ENCODE measurements at regions not wholly inside any gene's neighbourhood (a gene's known extent, or its start where the extent isn't known, plus 50 kb on each side); places are given as distances from the start of the nearest gene placed in this dataset.
"Not testable (repeated sequence)": the region's sequence is repeated elsewhere in the genome, so short reads cannot be mapped to it uniquely, and the experiment has no call there.

GRCh38 chr19:31483226-31483857 is 134.1 kb upstream of the TSHZ3 start:
- POLR2A ChIA-PET: no interaction called here
- TF ChIP-seq CTCF (IDR thresholded peaks at IDR 0.05; ENCODE audit: low read depth, low read length): no peak
- Histone ChIP-seq H3K27me3 (ENCODE audit: control insufficient read depth, insufficient read depth, low read length) (no peaks in the 10 kb centered on the region), H3K27ac (ENCODE audit: low read depth, low read length) (no peak overlapping the region), H3K4me3 (ENCODE audit: low read depth, low read length) (no peak overlapping the region), H3K9me3 (ENCODE audit: control insufficient read depth, insufficient read depth, low read length) (no peaks in the 10 kb centered on the region)
- CTCF ChIA-PET: no interaction called here
- no peak for DNase-seq (ENCODE audit: low read depth, low spot score)

- TF ChIP-seq CTCF (IDR thresholded peaks at IDR 0.05; ENCODE audit: low read depth, low read length): peak; percentile 27; the same call in 1 of the 2 replicates
- H3K9me3 ChIP-seq (ENCODE audit: control insufficient read depth, insufficient read depth, low read length); H3K27ac ChIP-seq (ENCODE audit: low read depth, low read length); DNase-seq (ENCODE audit: low read depth, low spot score); H3K27me3 ChIP-seq (ENCODE audit: control insufficient read depth, insufficient read depth, low read length); H3K4me3 ChIP-seq (ENCODE audit: low read depth, low read length); POLR2A ChIA-PET: not testable (repeated sequence)
- CTCF ChIA-PET: interaction anchor here (0.6 kb wide), 1 partner anchor 135 kb away, joined by 3 read pairs; no protein-coding TSS in a partner anchor
These were observed 135.7 kb upstream of the TSHZ3 start for GRCh38 chr19:31484858-31485410.

- DNase-seq (ENCODE audit: low read depth, low spot score): no peak
- Histone ChIP-seq H3K27ac (ENCODE audit: low read depth, low read length) (no peak overlapping the region), H3K4me3 (ENCODE audit: low read depth, low read length) (no peak overlapping the region), H3K9me3 (ENCODE audit: control insufficient read depth, insufficient read depth, low read length) (no peaks in the 10 kb centered on the region), H3K27me3 (ENCODE audit: control insufficient read depth, insufficient read depth, low read length) (no peaks in the 10 kb centered on the region)
- no peak for TF ChIP-seq CTCF (IDR thresholded peaks at IDR 0.05; ENCODE audit: low read depth, low read length)
- ChIA-PET POLR2A (no interaction called here), CTCF (interaction anchor here (0.6 kb wide), 1 partner anchor 136 kb away, joined by 3 read pairs; no protein-coding TSS in a partner anchor)
These were observed 136.2 kb upstream of the TSHZ3 start for GRCh38 chr19:31485472-31485871.

- DNase-seq (ENCODE audit: low read depth, low spot score): no peak
- Histone ChIP-seq H3K27me3 (ENCODE audit: control insufficient read depth, insufficient read depth, low read length) (no peaks in the 10 kb centered on the region), H3K4me3 (ENCODE audit: low read depth, low read length) (no peak overlapping the region), H3K27ac (ENCODE audit: low read depth, low read length) (no peak overlapping the region), H3K9me3 (ENCODE audit: control insufficient read depth, insufficient read depth, low read length) (no peaks in the 10 kb centered on the region)
- CTCF ChIA-PET: interaction anchor here (0.5 kb wide), 1 partner anchor 112 kb away, joined by 7 read pairs; no protein-coding TSS in a partner anchor
- TF ChIP-seq CTCF (IDR thresholded peaks at IDR 0.05; ENCODE audit: low read depth, low read length): no peak
- POLR2A ChIA-PET: no interaction called here
These were observed 142.0 kb upstream of the TSHZ3 start for GRCh38 chr19:31491242-31491641.

GRCh38 chr19:31492050-31492449 is 142.8 kb upstream of the TSHZ3 start:
- CTCF ChIA-PET: no interaction called here
- Histone ChIP-seq H3K27me3 (ENCODE audit: control insufficient read depth, insufficient read depth, low read length) (no peaks in the 10 kb centered on the region), H3K27ac (ENCODE audit: low read depth, low read length) (no peak overlapping the region), H3K4me3 (ENCODE audit: low read depth, low read length) (no peak overlapping the region), H3K9me3 (ENCODE audit: control insufficient read depth, insufficient read depth, low read length) (no peaks in the 10 kb centered on the region)
- POLR2A ChIA-PET: no interaction called here
- TF ChIP-seq CTCF (IDR thresholded peaks at IDR 0.05; ENCODE audit: low read depth, low read length): no peak
- DNase-seq (ENCODE audit: low read depth, low spot score): no peak

Measured in AG04450 (cell line).